IMR-90 (cell line): ENCODE measurements at regions not wholly inside any gene's neighbourhood (a gene's known extent, or its start where the extent isn't known, plus 50 kb on each side); places are given as distances from the start of the nearest gene placed in this dataset.

Experiments used
- ATAC-seq: fragments of 200-7000 bp; cut with Tn5 transposase; 2 replicates; pipeline ENCODE4 v1.9.1; 2020; ENCODE audit warnings: low read depth, mild to moderate bottlenecking, moderate library complexity
- BruUV-seq: library from RNA; stranded (reverse); fragments of 400-500 nt; replicated peaks from 2 replicates; lab custom pipeline; 2021; lab: Mats Ljungman, UMichigan
- CTCF ChIA-PET: fragments of 300-600 bp; formaldehyde crosslinking; extraction: SDS; loops from one replicate; lab custom pipeline; 2021; ENCODE audit warnings: antibody characterized with exemption; lab: Yijun Ruan, JAX
- POLR2A ChIA-PET: fragments of 300-600 bp; sonication (Branson Sonifier 250); formaldehyde crosslinking; loops from one replicate; lab custom pipeline; 2022; ENCODE audit warnings: antibody characterized with exemption; ENCODE audit not compliant: unreplicated experiment; lab: Charles Lee
- DNase-seq: peaks from one replicate; pipeline ENCODE4 v3.0.0; 2013
- H2AFZ ChIP-seq: replicated peaks from 2 replicates; pipeline ENCODE3; 2013; ENCODE audit warnings: low read length, mild to moderate bottlenecking; ENCODE audit not compliant: poor library complexity
- H2AK5ac ChIP-seq: 2 replicates; pipeline ENCODE4 v1.6.1; 2013; ENCODE audit warnings: low read depth, low read length, inconsistent platforms
- H2AK9ac ChIP-seq: replicated peaks from 2 replicates; pipeline ENCODE3; 2013; ENCODE audit warnings: mild to moderate bottlenecking, low read depth, low read length, moderate library complexity; ENCODE audit not compliant: poor library complexity
- H2BK120ac ChIP-seq: 2 replicates; pipeline ENCODE4 v1.6.1; 2013; ENCODE audit warnings: low read depth, low read length, inconsistent platforms
- H2BK15ac ChIP-seq: 3 replicates; pipeline ENCODE4 v1.6.1; 2013; ENCODE audit warnings: low read depth, low read length, inconsistent platforms
- H2BK20ac ChIP-seq: 2 replicates; pipeline ENCODE4 v1.6.1; 2013; ENCODE audit warnings: low read depth, mild to moderate bottlenecking, inconsistent platforms, low read length, moderate library complexity
- H2BK5ac ChIP-seq: 2 replicates; pipeline ENCODE4 v1.6.1; 2013; ENCODE audit warnings: mild to moderate bottlenecking, low read depth, low read length, inconsistent platforms; ENCODE audit not compliant: poor library complexity, severe bottlenecking
- H3K14ac ChIP-seq: replicated peaks from 2 replicates; pipeline ENCODE4 v1.6.1; 2013; ENCODE audit warnings: low read depth, low read length, inconsistent platforms
- H3K18ac ChIP-seq: 2 replicates; pipeline ENCODE4 v1.6.1; 2013; ENCODE audit warnings: low read depth, low read length, control low read depth
- H3K23ac ChIP-seq: 2 replicates; pipeline ENCODE4 v1.6.1; 2013; ENCODE audit warnings: low read depth, low read length, inconsistent platforms
- H3K27ac ChIP-seq: 2 replicates; pipeline ENCODE4 v1.5.1; 2013; ENCODE audit warnings: mild to moderate bottlenecking, control low read depth, low read length; ENCODE audit not compliant: insufficient read depth
- H3K27me3 ChIP-seq: 2 replicates; pipeline ENCODE4 v1.6.1; 2013; ENCODE audit warnings: low read length; ENCODE audit not compliant: control insufficient read depth, insufficient read depth
- H3K36me3 ChIP-seq: 2 replicates; pipeline ENCODE4 v1.6.1; 2013; ENCODE audit warnings: low read length, mixed read lengths; ENCODE audit not compliant: control insufficient read depth, insufficient read depth
- H3K4ac ChIP-seq: 2 replicates; pipeline ENCODE4 v1.6.1; 2013; ENCODE audit warnings: low read depth, low read length, inconsistent platforms
- H3K4me1 ChIP-seq: 2 replicates; pipeline ENCODE4 v1.6.1; 2013; ENCODE audit warnings: low read length, mixed read lengths; ENCODE audit not compliant: control insufficient read depth, insufficient read depth
- H3K4me2 ChIP-seq: 2 replicates; pipeline ENCODE4 v1.6.1; 2013; ENCODE audit warnings: low read depth, mild to moderate bottlenecking, control low read depth, low read length, moderate library complexity
- H3K4me3 ChIP-seq: 2 replicates; pipeline ENCODE4 v1.5.1; 2013; ENCODE audit warnings: low read depth, mild to moderate bottlenecking, control low read depth, low read length, moderate library complexity; ENCODE audit not compliant: insufficient read depth
- H3K56ac ChIP-seq: 2 replicates; pipeline ENCODE4 v1.6.1; 2013; ENCODE audit warnings: low read length, inconsistent platforms; ENCODE audit not compliant: insufficient read depth; ENCODE audit errors: extremely low read depth
- H3K79me1 ChIP-seq, 2 experiments: 2 replicates each; pipeline ENCODE4 v1.6.1; 2013; ENCODE audit warnings: low read length in 2 of 2, inconsistent platforms in 1 of 2, low read depth in 1 of 2
- H3K9ac ChIP-seq: 2 replicates; pipeline ENCODE4 v1.6.1; 2013; ENCODE audit warnings: low read depth, low read length, control low read depth
- H3K9me1 ChIP-seq: 2 replicates; pipeline ENCODE4 v1.6.1; 2013; ENCODE audit warnings: low read length, inconsistent platforms; ENCODE audit not compliant: insufficient read depth
- H3K9me3 ChIP-seq: 2 replicates; pipeline ENCODE4 v1.6.1; 2013; ENCODE audit warnings: low read length; ENCODE audit not compliant: control insufficient read depth, insufficient read depth
- H4K20me1 ChIP-seq: 2 replicates; pipeline ENCODE4 v1.6.1; 2013; ENCODE audit warnings: low read length, inconsistent platforms; ENCODE audit not compliant: insufficient read depth
- H4K5ac ChIP-seq: 2 replicates; pipeline ENCODE4 v1.6.1; 2013; ENCODE audit warnings: mild to moderate bottlenecking, low read depth, low read length, control low read depth
- H4K8ac ChIP-seq, 2 experiments: 2 replicates each; pipeline ENCODE4 v1.6.1; 2013; ENCODE audit warnings: low read depth in 2 of 2, low read length in 2 of 2, control low read depth in 1 of 2, inconsistent platforms in 1 of 2
- H4K91ac ChIP-seq: 2 replicates; pipeline ENCODE4 v1.6.1; 2013; ENCODE audit warnings: low read depth, low read length, inconsistent platforms; ENCODE audit not compliant: insufficient read depth
- BHLHE40 ChIP-seq: fragments of 150-350 bp; IDR thresholded peaks from 2 replicates; pipeline ENCODE4 v1.6.1; 2016; ENCODE audit warnings: mild to moderate bottlenecking, low read depth, low read length
- CHD1 ChIP-seq: IDR thresholded peaks from 2 replicates; pipeline ENCODE4 v1.6.1; 2012; ENCODE audit warnings: low read depth, low read length, improper control_type of control experiment
- ELK1 ChIP-seq: fragments of 150-350 bp; IDR thresholded peaks from 2 replicates; pipeline ENCODE4 v1.6.1; 2016; ENCODE audit warnings: low read depth, mild to moderate bottlenecking, low read length, moderate library complexity, borderline replicate concordance
- FOS ChIP-seq: fragments of 150-350 bp; IDR thresholded peaks from 2 replicates; pipeline ENCODE4 v1.6.1; 2016; ENCODE audit warnings: low read depth, low read length
- MAFK ChIP-seq: IDR thresholded peaks from 2 replicates; pipeline ENCODE4 v1.6.1; 2012; ENCODE audit warnings: low read depth, low read length, improper control_type of control experiment
- MAZ ChIP-seq: IDR thresholded peaks from 2 replicates; pipeline ENCODE4 v1.6.1; 2012; ENCODE audit warnings: low read depth, mild to moderate bottlenecking, low read length, improper control_type of control experiment, moderate library complexity, borderline replicate concordance
- MXI1 ChIP-seq: IDR thresholded peaks from 2 replicates; pipeline ENCODE4 v1.6.1; 2012; ENCODE audit warnings: low read depth, mild to moderate bottlenecking, low read length, moderate library complexity, borderline replicate concordance
- NFE2L2 ChIP-seq: fragments of 150-350 bp; IDR thresholded peaks from 2 replicates; pipeline ENCODE4 v1.6.1; 2016; ENCODE audit warnings: low read depth, mild to moderate bottlenecking, low read length
- POLR2A ChIP-seq: IDR thresholded peaks from 2 replicates; pipeline ENCODE4 v1.6.1; 2012; ENCODE audit warnings: mild to moderate bottlenecking, low read depth, low read length
- RAD21 ChIP-seq: IDR thresholded peaks from 2 replicates; pipeline ENCODE4 v1.6.1; 2012; ENCODE audit warnings: low read length, improper control_type of control experiment
- RCOR1 ChIP-seq: IDR thresholded peaks from 2 replicates; pipeline ENCODE4 v1.6.1; 2012; ENCODE audit warnings: mild to moderate bottlenecking, low read length, improper control_type of control experiment; ENCODE audit not compliant: insufficient replicate concordance
- RFX5 ChIP-seq: IDR thresholded peaks from 2 replicates; pipeline ENCODE4 v1.8.0; 2012; ENCODE audit warnings: low read depth, mild to moderate bottlenecking, low read length, moderate library complexity
- SMC3 ChIP-seq: fragments of 150-350 bp; IDR thresholded peaks from 2 replicates; pipeline ENCODE4 v1.6.1; 2016; ENCODE audit warnings: low read depth, mild to moderate bottlenecking, antibody characterized with exemption, low read length, moderate library complexity
- WGBS, 2 experiments: methylation state at CpG; one replicate each; pipeline versions ENCODE4 v1.1.5 to v1.1.7; 2013; ENCODE audit warnings: missing lambda C conversion rate in 2 of 2; ENCODE audit not compliant: insufficient read length in 1 of 2; ENCODE audit errors: extremely low coverage in 2 of 2; 5-methylcytosine and 5-hydroxymethylcytosine counted together
- dilution Hi-C: fragments of 300-500 bp; cut with HindIII; formaldehyde crosslinking; loops from one replicate; pipeline ENCODE4 v1.14.3; 2018; ENCODE audit warnings: low sequenced_read_pairs; ENCODE audit not compliant: unreplicated experiment
- in situ Hi-C: fragments of 300-500 bp; cut with MboI; formaldehyde crosslinking; loops from 3 replicates; pipeline ENCODE4 v1.14.3; 2019; ENCODE audit warnings: low sequenced_read_pairs, inconsistent platforms, mixed read lengths
- intact Hi-C: fragments of 100-400 bp; cut with micrococcal nuclease; formaldehyde crosslinking; loops from 2 replicates; pipeline ENCODE4 v1.10.0; 2022
- TF ChIP-seq, protein P1 (sequence below): fragments of 150-350 bp; IDR thresholded peaks from 2 replicates; pipeline ENCODE4 v1.6.1; 2017; ENCODE audit warnings: mild to moderate bottlenecking, antibody characterized with exemption, low read length, low read depth
- TF ChIP-seq, protein P2 (sequence below): conservative IDR thresholded peaks from 2 replicates; pipeline ENCODE4 v1.5.1; 2012; ENCODE audit warnings: mild to moderate bottlenecking, low read depth, low read length, improper control_type of control experiment

- Histone ChIP-seq H2AK9ac (no peak overlapping the region), H3K9me1 (no peaks in the 10 kb centered on the region), H2AFZ (no peak overlapping the region), H3K4me2 (no peak overlapping the region), H3K9ac (no peak overlapping the region), H3K27ac (no peak overlapping the region), H3K14ac (no peak overlapping the region), H3K9me3 (peaks cover 10% of the 10 kb centered on the region), H4K8ac (no peak overlapping the region), H3K56ac (no peak overlapping the region), H3K27me3 (no peaks in the 10 kb centered on the region), H3K4me1 (no peaks in the 10 kb centered on the region), H2BK15ac (no peak overlapping the region), H2BK5ac (no peak overlapping the region), H3K4me3 (no peak overlapping the region), H4K91ac (no peak overlapping the region), H3K79me1 (no peaks in the 10 kb centered on the region), H2BK120ac (no peak overlapping the region), H3K4ac (no peak overlapping the region), H3K23ac (no peak overlapping the region), H4K20me1 (no peaks in the 10 kb centered on the region), H2BK20ac (no peak overlapping the region), H2AK5ac (no peak overlapping the region), H3K18ac (no peak overlapping the region), H4K5ac (no peak overlapping the region), H3K36me3 (no peaks in the 10 kb centered on the region)
- BruUV-seq = no TSS peak
- ChIA-PET CTCF (no interaction called here), POLR2A (no interaction called here)
- ATAC-seq = no peak
- no peak for DNase-seq
- WGBS, 2 experiments = 35% methylated on average over 3 of the region's 10 CpGs; no CpG with 5 or more reads in 1 of the 2 experiments
- TF ChIP-seq FOS (no peak), MAZ (no peak), SMC3 (no peak), NFE2L2 (no peak), CHD1 (no peak), MXI1 (no peak), POLR2A (no peak), MAFK (no peak), ELK1 (no peak), RCOR1 (no peak), BHLHE40 (no peak), RFX5 (no peak), RAD21 (no peak)
- TF ChIP-seq, protein P1, sequence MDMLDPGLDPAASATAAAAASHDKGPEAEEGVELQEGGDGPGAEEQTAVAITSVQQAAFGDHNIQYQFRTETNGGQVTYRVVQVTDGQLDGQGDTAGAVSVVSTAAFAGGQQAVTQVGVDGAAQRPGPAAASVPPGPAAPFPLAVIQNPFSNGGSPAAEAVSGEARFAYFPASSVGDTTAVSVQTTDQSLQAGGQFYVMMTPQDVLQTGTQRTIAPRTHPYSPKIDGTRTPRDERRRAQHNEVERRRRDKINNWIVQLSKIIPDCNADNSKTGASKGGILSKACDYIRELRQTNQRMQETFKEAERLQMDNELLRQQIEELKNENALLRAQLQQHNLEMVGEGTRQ = no peak
- TF ChIP-seq, protein P2, sequence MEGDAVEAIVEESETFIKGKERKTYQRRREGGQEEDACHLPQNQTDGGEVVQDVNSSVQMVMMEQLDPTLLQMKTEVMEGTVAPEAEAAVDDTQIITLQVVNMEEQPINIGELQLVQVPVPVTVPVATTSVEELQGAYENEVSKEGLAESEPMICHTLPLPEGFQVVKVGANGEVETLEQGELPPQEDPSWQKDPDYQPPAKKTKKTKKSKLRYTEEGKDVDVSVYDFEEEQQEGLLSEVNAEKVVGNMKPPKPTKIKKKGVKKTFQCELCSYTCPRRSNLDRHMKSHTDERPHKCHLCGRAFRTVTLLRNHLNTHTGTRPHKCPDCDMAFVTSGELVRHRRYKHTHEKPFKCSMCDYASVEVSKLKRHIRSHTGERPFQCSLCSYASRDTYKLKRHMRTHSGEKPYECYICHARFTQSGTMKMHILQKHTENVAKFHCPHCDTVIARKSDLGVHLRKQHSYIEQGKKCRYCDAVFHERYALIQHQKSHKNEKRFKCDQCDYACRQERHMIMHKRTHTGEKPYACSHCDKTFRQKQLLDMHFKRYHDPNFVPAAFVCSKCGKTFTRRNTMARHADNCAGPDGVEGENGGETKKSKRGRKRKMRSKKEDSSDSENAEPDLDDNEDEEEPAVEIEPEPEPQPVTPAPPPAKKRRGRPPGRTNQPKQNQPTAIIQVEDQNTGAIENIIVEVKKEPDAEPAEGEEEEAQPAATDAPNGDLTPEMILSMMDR = no peak
- in situ Hi-C loops = no loop called here
- intact Hi-C loops = no loop called here
- dilution Hi-C loops = no loop called here
Observed at GRCh38 chr16:62644030-62644812, 608.0 kb upstream of the CDH8 start.
